ENCODE measurements at regions not wholly inside any gene's neighbourhood (a gene's known extent, or its start where the extent isn't known, plus 50 kb on each side); places are given as distances from the start of the nearest gene placed in this dataset.
"Not testable (repeated sequence)": the region's sequence is repeated elsewhere in the genome, so short reads cannot be mapped to it uniquely, and the experiment has no call there.

DNA sequence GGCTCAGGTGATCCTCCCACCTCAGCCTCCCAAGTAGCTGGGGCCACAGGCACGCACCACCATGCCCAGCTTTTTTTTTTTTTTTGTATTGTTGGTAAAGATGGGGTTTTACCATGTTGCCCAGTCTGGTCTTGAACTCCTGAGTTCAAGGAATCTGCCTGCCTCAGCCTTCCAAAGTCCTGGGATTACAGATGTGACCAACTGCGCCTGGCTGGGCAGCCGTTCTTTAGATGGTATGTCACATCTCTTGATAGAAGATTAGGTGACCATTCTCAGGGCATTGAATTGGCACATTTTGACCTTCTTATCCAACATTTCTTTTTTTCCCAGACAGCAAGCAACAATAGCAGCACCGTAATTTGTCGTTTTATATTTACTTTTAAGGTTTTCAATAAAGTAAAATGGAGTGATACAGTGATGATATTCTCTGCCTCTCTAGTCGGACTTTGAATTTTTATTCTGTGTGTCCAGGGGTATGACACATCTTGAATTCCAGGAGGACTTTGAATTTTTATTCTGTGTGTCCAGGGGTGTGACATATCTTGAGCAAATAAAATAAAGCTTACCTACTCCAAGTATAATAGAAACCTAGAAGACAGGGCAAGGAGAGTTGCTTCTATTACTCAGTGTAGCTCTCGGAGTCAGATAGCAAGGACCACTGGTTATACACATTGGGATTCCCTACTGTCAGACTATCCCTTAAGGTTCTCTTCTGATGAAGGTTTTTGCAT, 282.4 kb upstream of the NOTCH2NLA start:
- no CpG with 5 or more reads among the region's 7 CpGs for WGBS (ENCODE audit: insufficient coverage, insufficient read length)
- DNase-seq (ENCODE audit: low read depth, low spot score); H3K27ac ChIP-seq (ENCODE audit: low read length); H3K27me3 ChIP-seq (ENCODE audit: control insufficient read depth, insufficient read depth, low read length); H3K4me3 ChIP-seq (ENCODE audit: low read length); H3K4me1 ChIP-seq (ENCODE audit: control insufficient read depth, insufficient read depth, low read length); H3K36me3 ChIP-seq (ENCODE audit: control insufficient read depth, insufficient read depth, low read length); H3K9me3 ChIP-seq (ENCODE audit: control insufficient read depth, insufficient read depth, low read length): not testable (repeated sequence)

- H3K27me3 ChIP-seq (ENCODE audit: control insufficient read depth, insufficient read depth, low read length); H3K4me3 ChIP-seq (ENCODE audit: low read length); H3K4me1 ChIP-seq (ENCODE audit: control insufficient read depth, insufficient read depth, low read length); H3K9me3 ChIP-seq (ENCODE audit: control insufficient read depth, insufficient read depth, low read length); H3K36me3 ChIP-seq (ENCODE audit: control insufficient read depth, insufficient read depth, low read length); H3K27ac ChIP-seq (ENCODE audit: low read length); DNase-seq (ENCODE audit: low read depth, low spot score): not testable (repeated sequence)
- WGBS (ENCODE audit: insufficient coverage, insufficient read length): no CpG with 5 or more reads among the region's 4 CpGs
These were observed 281.6 kb upstream of the NOTCH2NLA start for GRCh38 chr1:146510248-146510983.

DNA sequence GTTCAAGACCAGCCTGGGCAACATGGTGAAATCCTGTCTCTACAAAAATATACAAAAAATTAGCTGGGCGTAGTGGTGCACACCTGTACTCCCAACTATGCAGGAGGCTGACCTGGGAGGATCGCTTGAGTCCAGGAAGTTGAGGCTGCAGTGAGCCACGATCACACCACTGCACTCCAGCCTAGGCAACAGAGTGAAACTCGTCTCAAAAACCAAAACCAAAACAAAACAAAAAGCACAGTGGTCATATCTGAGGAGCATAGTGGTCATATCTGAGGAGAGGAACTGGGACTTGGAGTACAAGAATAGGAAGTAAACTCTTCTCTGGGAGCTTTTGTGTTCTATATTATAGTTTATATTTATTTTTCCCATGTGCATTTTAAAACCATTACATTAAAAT, 275.3 kb upstream of the NOTCH2NLA start:
- not testable (repeated sequence) for DNase-seq (ENCODE audit: low read depth, low spot score); H3K4me3 ChIP-seq (ENCODE audit: low read length); H3K27me3 ChIP-seq (ENCODE audit: control insufficient read depth, insufficient read depth, low read length); H3K27ac ChIP-seq (ENCODE audit: low read length); H3K9me3 ChIP-seq (ENCODE audit: control insufficient read depth, insufficient read depth, low read length); H3K36me3 ChIP-seq (ENCODE audit: control insufficient read depth, insufficient read depth, low read length); H3K4me1 ChIP-seq (ENCODE audit: control insufficient read depth, insufficient read depth, low read length)
- no CpG with 5 or more reads among the region's 4 CpGs for WGBS (ENCODE audit: insufficient coverage, insufficient read length)

- not testable (repeated sequence) for H3K4me3 ChIP-seq (ENCODE audit: low read length); DNase-seq (ENCODE audit: low read depth, low spot score); H3K4me1 ChIP-seq (ENCODE audit: control insufficient read depth, insufficient read depth, low read length); H3K27me3 ChIP-seq (ENCODE audit: control insufficient read depth, insufficient read depth, low read length); H3K27ac ChIP-seq (ENCODE audit: low read length); H3K9me3 ChIP-seq (ENCODE audit: control insufficient read depth, insufficient read depth, low read length); H3K36me3 ChIP-seq (ENCODE audit: control insufficient read depth, insufficient read depth, low read length)
- no CpG with 5 or more reads among the region's 6 CpGs for WGBS (ENCODE audit: insufficient coverage, insufficient read length)
These were observed 258.7 kb upstream of the NOTCH2NLA start for GRCh38 chr1:146487555-146487954.

DNA sequence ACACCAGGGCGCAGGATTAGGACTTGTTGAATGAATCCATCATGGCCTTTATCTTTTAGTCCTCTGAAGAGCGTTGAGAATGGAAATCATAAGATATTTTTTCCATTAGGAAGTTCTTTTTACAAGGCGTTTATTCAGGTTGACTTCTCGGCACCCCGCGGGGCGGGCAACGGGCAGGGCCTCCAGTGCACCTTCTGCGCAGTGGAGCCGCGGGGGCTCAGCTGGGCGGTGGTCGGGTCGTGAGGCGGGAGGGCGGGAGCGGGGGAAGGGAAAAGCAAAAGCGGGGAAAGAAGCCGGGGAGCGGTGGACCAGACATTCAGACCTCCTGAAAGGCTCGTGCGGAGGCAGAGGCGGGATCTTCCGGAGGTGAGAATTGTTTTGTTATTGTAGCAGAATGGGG, 258.3 kb upstream of the NOTCH2NLA start:
- not testable (repeated sequence) for H3K36me3 ChIP-seq (ENCODE audit: control insufficient read depth, insufficient read depth, low read length); H3K9me3 ChIP-seq (ENCODE audit: control insufficient read depth, insufficient read depth, low read length); H3K4me1 ChIP-seq (ENCODE audit: control insufficient read depth, insufficient read depth, low read length); DNase-seq (ENCODE audit: low read depth, low spot score); H3K27ac ChIP-seq (ENCODE audit: low read length); H3K27me3 ChIP-seq (ENCODE audit: control insufficient read depth, insufficient read depth, low read length); H3K4me3 ChIP-seq (ENCODE audit: low read length)
- WGBS (ENCODE audit: insufficient coverage, insufficient read length): no CpG with 5 or more reads among the region's 24 CpGs

- H3K4me1 ChIP-seq (ENCODE audit: control insufficient read depth, insufficient read depth, low read length); H3K27me3 ChIP-seq (ENCODE audit: control insufficient read depth, insufficient read depth, low read length); H3K36me3 ChIP-seq (ENCODE audit: control insufficient read depth, insufficient read depth, low read length); H3K27ac ChIP-seq (ENCODE audit: low read length); DNase-seq (ENCODE audit: low read depth, low spot score); H3K9me3 ChIP-seq (ENCODE audit: control insufficient read depth, insufficient read depth, low read length): not testable (repeated sequence)
- peak overlapping the region; percentile 10; the same call in 1 of the 2 replicates for H3K4me3 ChIP-seq (ENCODE audit: low read length)
- WGBS (ENCODE audit: insufficient coverage, insufficient read length): no CpG with 5 or more reads among the region's 35 CpGs
These were observed 257.6 kb upstream of the NOTCH2NLA start for GRCh38 chr1:146486300-146487014.

DNA sequence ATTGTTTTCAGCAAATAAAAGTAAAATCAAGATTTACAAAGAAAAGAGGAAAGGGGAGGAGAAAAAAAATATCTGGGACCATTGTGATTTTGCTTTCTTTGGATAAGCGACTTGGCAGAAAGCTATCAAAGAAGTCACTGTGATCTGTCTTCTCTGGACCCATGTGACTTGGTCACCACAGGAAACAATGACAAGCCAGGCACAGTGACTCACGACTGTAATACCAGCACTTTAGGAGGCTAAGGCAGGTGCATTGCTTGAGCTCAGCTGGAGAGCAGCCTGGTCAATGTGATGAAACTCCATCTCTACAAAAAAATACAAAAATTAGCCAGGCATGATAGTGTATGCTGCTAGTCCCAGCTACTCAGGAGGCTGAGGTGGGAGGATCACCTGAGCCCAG, 255.4 kb upstream of the NOTCH2NLA start:
- not testable (repeated sequence) for H3K36me3 ChIP-seq (ENCODE audit: control insufficient read depth, insufficient read depth, low read length); H3K27me3 ChIP-seq (ENCODE audit: control insufficient read depth, insufficient read depth, low read length); H3K27ac ChIP-seq (ENCODE audit: low read length); H3K9me3 ChIP-seq (ENCODE audit: control insufficient read depth, insufficient read depth, low read length); DNase-seq (ENCODE audit: low read depth, low spot score); H3K4me1 ChIP-seq (ENCODE audit: control insufficient read depth, insufficient read depth, low read length); H3K4me3 ChIP-seq (ENCODE audit: low read length)
- WGBS (ENCODE audit: insufficient coverage, insufficient read length): no CpG with 5 or more reads among the region's 2 CpGs

DNA sequence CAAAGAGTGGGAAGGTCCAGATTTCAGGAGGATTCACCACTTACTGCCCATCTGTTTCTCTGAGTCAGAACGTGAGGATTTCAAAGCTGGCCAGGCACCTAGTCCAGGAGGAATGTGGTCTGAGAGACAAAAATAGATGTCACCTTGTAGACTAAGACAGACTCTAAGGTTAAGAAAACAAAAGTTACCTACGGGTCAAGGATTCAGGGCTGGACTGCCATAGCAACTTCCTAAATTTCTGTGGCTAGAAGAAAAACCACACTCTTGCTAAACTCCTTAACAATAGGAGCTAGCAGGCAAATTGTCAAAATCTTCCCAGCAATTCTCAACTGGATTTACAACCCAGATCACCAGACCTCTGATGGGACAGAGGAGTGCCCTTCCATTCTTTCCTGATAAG, 250.4 kb upstream of the NOTCH2NLA start:
- not testable (repeated sequence) for H3K9me3 ChIP-seq (ENCODE audit: control insufficient read depth, insufficient read depth, low read length); H3K27ac ChIP-seq (ENCODE audit: low read length); H3K27me3 ChIP-seq (ENCODE audit: control insufficient read depth, insufficient read depth, low read length); H3K4me1 ChIP-seq (ENCODE audit: control insufficient read depth, insufficient read depth, low read length); H3K36me3 ChIP-seq (ENCODE audit: control insufficient read depth, insufficient read depth, low read length); DNase-seq (ENCODE audit: low read depth, low spot score); H3K4me3 ChIP-seq (ENCODE audit: low read length)
- no CpG with 5 or more reads among the region's 2 CpGs for WGBS (ENCODE audit: insufficient coverage, insufficient read length)

GRCh38 chr1:146478125-146478720, 249.4 kb upstream of the NOTCH2NLA start:
- H3K36me3 ChIP-seq (ENCODE audit: control insufficient read depth, insufficient read depth, low read length); DNase-seq (ENCODE audit: low read depth, low spot score); H3K4me1 ChIP-seq (ENCODE audit: control insufficient read depth, insufficient read depth, low read length); H3K27me3 ChIP-seq (ENCODE audit: control insufficient read depth, insufficient read depth, low read length); H3K4me3 ChIP-seq (ENCODE audit: low read length); H3K27ac ChIP-seq (ENCODE audit: low read length); H3K9me3 ChIP-seq (ENCODE audit: control insufficient read depth, insufficient read depth, low read length): not testable (repeated sequence)
- WGBS (ENCODE audit: insufficient coverage, insufficient read length): no CpG with 5 or more reads among the region's 12 CpGs

DNA sequence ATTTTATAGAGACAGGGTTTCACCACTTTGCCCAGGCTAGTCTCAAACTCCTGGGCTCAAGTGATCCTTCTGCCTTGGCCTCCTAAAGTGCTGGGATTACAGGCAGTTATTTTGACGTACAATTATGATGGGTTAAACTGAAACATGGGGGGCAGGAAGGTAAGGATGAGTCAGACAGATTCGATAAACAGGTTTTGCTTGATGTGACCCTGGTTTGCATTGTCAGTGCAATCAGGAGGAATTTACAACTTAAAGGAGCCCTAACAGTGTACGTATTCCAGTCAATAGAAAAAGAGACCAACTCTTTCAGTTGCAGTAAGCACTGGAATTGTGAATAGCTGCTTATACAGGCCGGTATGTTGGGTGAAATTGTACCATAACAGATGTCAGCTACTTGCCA, 246.3 kb upstream of the NOTCH2NLA start:
- not testable (repeated sequence) for H3K9me3 ChIP-seq (ENCODE audit: control insufficient read depth, insufficient read depth, low read length); H3K27ac ChIP-seq (ENCODE audit: low read length); H3K36me3 ChIP-seq (ENCODE audit: control insufficient read depth, insufficient read depth, low read length); DNase-seq (ENCODE audit: low read depth, low spot score); H3K4me3 ChIP-seq (ENCODE audit: low read length); H3K4me1 ChIP-seq (ENCODE audit: control insufficient read depth, insufficient read depth, low read length); H3K27me3 ChIP-seq (ENCODE audit: control insufficient read depth, insufficient read depth, low read length)
- no CpG with 5 or more reads among the region's 4 CpGs for WGBS (ENCODE audit: insufficient coverage, insufficient read length)
